ENCODE measurements at regions not wholly inside any gene's neighbourhood (a gene's known extent, or its start where the extent isn't known, plus 50 kb on each side); places are given as distances from the start of the nearest gene placed in this dataset.

DNA sequence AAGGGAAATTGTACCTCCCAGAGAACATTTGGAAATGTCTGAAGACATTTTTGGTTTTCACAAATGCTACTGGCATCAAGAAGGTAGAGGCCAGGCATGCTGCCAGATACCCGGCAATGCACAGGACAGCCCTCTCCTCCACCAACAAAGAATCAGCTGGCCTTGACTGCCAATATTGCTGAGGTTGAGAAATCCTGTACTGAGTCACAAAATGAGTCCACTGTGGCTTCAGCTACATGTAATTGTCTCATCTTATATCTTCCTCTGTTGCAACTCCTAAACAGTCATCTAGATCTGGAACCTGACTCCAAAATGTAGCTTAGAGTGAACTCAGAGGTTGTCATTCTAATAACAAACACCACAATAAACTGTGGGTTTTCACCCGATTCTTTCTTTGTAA lies 327.5 kb upstream of the POGK start:
- Histone ChIP-seq H3K79me2 (ENCODE audit: control insufficient read depth, insufficient read depth, low read length) (no peaks in the 10 kb centered on the region), H3K9me1 (ENCODE audit: control insufficient read depth, extremely low read depth, insufficient read depth, low read length) (no peaks in the 10 kb centered on the region), H2AFZ (ENCODE audit: control insufficient read depth, low read length) (no peak overlapping the region), H3K36me3 (ENCODE audit: control insufficient read depth in 2 of 2, extremely low read depth in 1 of 2, insufficient read depth in 2 of 2, low read length in 2 of 2) (no peaks in the 10 kb centered on the region), H3K9me3 (ENCODE audit: control insufficient read depth, low read depth, low read length) (no peaks in the 10 kb centered on the region), H3K27ac (ENCODE audit: control insufficient read depth, insufficient read depth, low read length) (no peak overlapping the region), H4K20me1 (ENCODE audit: control insufficient read depth, extremely low read depth, insufficient read depth, low read length) (no peaks in the 10 kb centered on the region), H3K4me3 (ENCODE audit: control insufficient read depth in 2 of 3, extremely low read depth in 1 of 3, insufficient read depth in 2 of 3, low read depth in 1 of 3, low read length in 3 of 3) (no peak overlapping the region), H3K4me2 (ENCODE audit: control insufficient read depth, extremely low read depth, insufficient read depth, low read depth, low read length) (no peak overlapping the region), H3K27me3 (ENCODE audit: control insufficient read depth, extremely low read depth, insufficient read depth, low read length) (no peaks in the 10 kb centered on the region), H3K9ac (ENCODE audit: control insufficient read depth, extremely low read depth, insufficient read depth, low read length) (no peak overlapping the region), H3K4me1 (ENCODE audit: control insufficient read depth, extremely low read depth, insufficient read depth, low read length) (no peaks in the 10 kb centered on the region)
- DNase-seq (ENCODE audit: low read depth, low spot score) (no peak), FAIRE-seq (no peak)
- no peak for TF ChIP-seq CTCF (optimal IDR thresholded peaks at IDR 0.05 in 1 of 3, IDR thresholded peaks at IDR 0.05 in 1 of 3, conservative IDR thresholded peaks at IDR 0.05 in 1 of 3; ENCODE audit: extremely low read depth in 1 of 3, insufficient read depth in 2 of 3, low read length in 3 of 3)
- no peak for TF ChIP-seq EZH2 (IDR thresholded peaks at IDR 0.05; ENCODE audit: low read length)
- dilution Hi-C loops (cut with MboI; ENCODE audit: extremely low pct_ligation_motif_present, low sequenced_read_pairs), result no loop called here

DNA sequence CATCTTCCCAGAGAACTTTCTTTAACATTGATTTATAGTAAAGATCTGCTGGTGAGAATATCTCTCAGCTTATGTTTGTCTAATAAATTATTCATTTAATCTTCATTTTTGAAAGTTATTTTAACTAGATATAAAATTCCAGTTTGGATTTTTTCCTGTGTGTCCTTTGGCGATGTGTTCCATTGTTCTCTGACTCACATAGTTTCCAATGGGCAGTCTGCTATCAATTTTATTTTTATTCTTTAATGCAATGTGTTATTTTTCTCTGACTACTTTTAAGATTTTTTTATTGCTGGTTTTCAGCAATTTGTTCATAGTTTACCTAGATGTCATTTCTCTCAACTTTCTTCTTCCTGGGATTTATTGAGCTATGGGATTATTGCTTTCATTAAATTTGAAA lies 325.2 kb upstream of the POGK start:
- no peak overlapping the region for H3K4me3 ChIP-seq (ENCODE audit: control insufficient read depth in 2 of 3, extremely low read depth in 1 of 3, insufficient read depth in 2 of 3, low read depth in 1 of 3, low read length in 3 of 3)
- H2AFZ ChIP-seq (ENCODE audit: control insufficient read depth, low read length), result no peak overlapping the region
- H3K9me1 ChIP-seq (ENCODE audit: control insufficient read depth, extremely low read depth, insufficient read depth, low read length), result no peaks in the 10 kb centered on the region
- H3K36me3 ChIP-seq (ENCODE audit: control insufficient read depth in 2 of 2, extremely low read depth in 1 of 2, insufficient read depth in 2 of 2, low read length in 2 of 2), result no peaks in the 10 kb centered on the region
- H3K9ac ChIP-seq (ENCODE audit: control insufficient read depth, extremely low read depth, insufficient read depth, low read length), result no peak overlapping the region
- FAIRE-seq (no peak), DNase-seq (ENCODE audit: low read depth, low spot score) (no peak)
- dilution Hi-C loops (cut with MboI; ENCODE audit: extremely low pct_ligation_motif_present, low sequenced_read_pairs), result no loop called here
- H3K27me3 ChIP-seq (ENCODE audit: control insufficient read depth, extremely low read depth, insufficient read depth, low read length), result no peaks in the 10 kb centered on the region
- no peak overlapping the region for H3K27ac ChIP-seq (ENCODE audit: control insufficient read depth, insufficient read depth, low read length)
- H4K20me1 ChIP-seq (ENCODE audit: control insufficient read depth, extremely low read depth, insufficient read depth, low read length), result no peaks in the 10 kb centered on the region
- H3K9me3 ChIP-seq (ENCODE audit: control insufficient read depth, low read depth, low read length), result no peaks in the 10 kb centered on the region
- no peak for TF ChIP-seq CTCF (optimal IDR thresholded peaks at IDR 0.05 in 1 of 3, IDR thresholded peaks at IDR 0.05 in 1 of 3, conservative IDR thresholded peaks at IDR 0.05 in 1 of 3; ENCODE audit: extremely low read depth in 1 of 3, insufficient read depth in 2 of 3, low read length in 3 of 3)
- TF ChIP-seq EZH2 (IDR thresholded peaks at IDR 0.05; ENCODE audit: low read length), result no peak
- no peaks in the 10 kb centered on the region for H3K79me2 ChIP-seq (ENCODE audit: control insufficient read depth, insufficient read depth, low read length)
- no peak overlapping the region for H3K4me2 ChIP-seq (ENCODE audit: control insufficient read depth, extremely low read depth, insufficient read depth, low read depth, low read length)
- H3K4me1 ChIP-seq (ENCODE audit: control insufficient read depth, extremely low read depth, insufficient read depth, low read length), result no peaks in the 10 kb centered on the region
